RWPE2 (cell line): ENCODE measurements at regions not wholly inside any gene's neighbourhood (a gene's known extent, or its start where the extent isn't known, plus 50 kb on each side); places are given as distances from the start of the nearest gene placed in this dataset.
"Not testable (repeated sequence)": the region's sequence is repeated elsewhere in the genome, so short reads cannot be mapped to it uniquely, and the experiment has no call there.

Source experiments
- ATAC-seq: fragments of 200-7000 bp; cut with Tn5 transposase; 3 replicates; pipeline ENCODE4 v1.9.1; 2021; ENCODE audit warnings: low read depth
- DNase-seq: peaks from one replicate; pipeline ENCODE4 v3.0.0-alpha.2; 2020; ENCODE audit warnings: low spot score
- H3K27ac ChIP-seq: fragments of 450-650 bp; 2 replicates; pipeline ENCODE4 v1.5.1; 2017; ENCODE audit warnings: mild to moderate bottlenecking; ENCODE audit not compliant: poor library complexity, severe bottlenecking
- H3K27me3 ChIP-seq: fragments of 250-450 bp; sonication (Bioruptor Pico); 2 replicates; pipeline ENCODE4 v1.5.1; 2021; ENCODE audit warnings: mild to moderate bottlenecking, moderate library complexity; ENCODE audit not compliant: insufficient read depth, poor library complexity, severe bottlenecking
- H3K36me3 ChIP-seq: fragments of 250-450 bp; sonication (Bioruptor Pico); 2 replicates; pipeline ENCODE4 v1.5.1; 2020; ENCODE audit warnings: low read depth, mild to moderate bottlenecking, moderate library complexity
- H3K4me1 ChIP-seq: fragments of 250-450 bp; sonication (Bioruptor Pico); 2 replicates; pipeline ENCODE4 v1.5.1; 2021; ENCODE audit warnings: mild to moderate bottlenecking, moderate library complexity; ENCODE audit not compliant: insufficient read depth, poor library complexity, severe bottlenecking
- H3K4me3 ChIP-seq: fragments of 250-450 bp; sonication (Bioruptor Pico); 2 replicates; pipeline ENCODE4 v1.5.1; 2021; ENCODE audit warnings: mild to moderate bottlenecking, moderate library complexity; ENCODE audit not compliant: severe bottlenecking
- H3K9me3 ChIP-seq: fragments of 250-450 bp; sonication (Bioruptor Pico); 2 replicates; pipeline ENCODE4 v1.5.1; 2021; ENCODE audit warnings: mild to moderate bottlenecking, moderate library complexity; ENCODE audit not compliant: severe bottlenecking
- TF ChIP-seq, protein P1 (sequence below): fragments of 450-650 bp; IDR thresholded peaks from one replicate; pipeline ENCODE4 v1.5.1; 2017; ENCODE audit warnings: mild to moderate bottlenecking, moderate library complexity; ENCODE audit not compliant: poor library complexity, severe bottlenecking

DNA sequence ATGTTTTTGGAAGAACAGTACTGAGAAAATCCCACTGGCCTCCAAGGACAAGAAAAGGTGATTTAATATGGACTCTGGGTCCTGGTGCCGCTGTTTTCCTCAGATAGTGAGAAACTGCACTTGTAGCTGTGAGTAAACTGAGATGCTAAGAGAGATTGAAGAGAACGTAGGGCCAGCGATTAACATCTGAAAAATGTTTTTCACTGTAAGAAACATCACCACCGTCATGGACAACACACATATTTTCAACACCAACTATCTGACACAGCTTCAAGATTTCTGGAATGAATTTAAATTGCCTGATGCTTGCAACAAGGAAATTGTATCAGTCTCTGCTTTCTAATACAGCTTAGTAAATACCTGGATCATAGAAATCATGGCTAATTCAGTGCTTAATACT lies 158.2 kb upstream of the SMIM31 start:
- ATAC-seq (no peak), DNase-seq (no peak)
- no peaks in the 10 kb centered on the region for H3K4me1 ChIP-seq
- no peaks in the 10 kb centered on the region for H3K36me3 ChIP-seq
- H3K9me3 ChIP-seq: no peaks in the 10 kb centered on the region
- H3K27me3 ChIP-seq: no peaks in the 10 kb centered on the region
- no peak overlapping the region for H3K4me3 ChIP-seq
- TF ChIP-seq, protein P1, sequence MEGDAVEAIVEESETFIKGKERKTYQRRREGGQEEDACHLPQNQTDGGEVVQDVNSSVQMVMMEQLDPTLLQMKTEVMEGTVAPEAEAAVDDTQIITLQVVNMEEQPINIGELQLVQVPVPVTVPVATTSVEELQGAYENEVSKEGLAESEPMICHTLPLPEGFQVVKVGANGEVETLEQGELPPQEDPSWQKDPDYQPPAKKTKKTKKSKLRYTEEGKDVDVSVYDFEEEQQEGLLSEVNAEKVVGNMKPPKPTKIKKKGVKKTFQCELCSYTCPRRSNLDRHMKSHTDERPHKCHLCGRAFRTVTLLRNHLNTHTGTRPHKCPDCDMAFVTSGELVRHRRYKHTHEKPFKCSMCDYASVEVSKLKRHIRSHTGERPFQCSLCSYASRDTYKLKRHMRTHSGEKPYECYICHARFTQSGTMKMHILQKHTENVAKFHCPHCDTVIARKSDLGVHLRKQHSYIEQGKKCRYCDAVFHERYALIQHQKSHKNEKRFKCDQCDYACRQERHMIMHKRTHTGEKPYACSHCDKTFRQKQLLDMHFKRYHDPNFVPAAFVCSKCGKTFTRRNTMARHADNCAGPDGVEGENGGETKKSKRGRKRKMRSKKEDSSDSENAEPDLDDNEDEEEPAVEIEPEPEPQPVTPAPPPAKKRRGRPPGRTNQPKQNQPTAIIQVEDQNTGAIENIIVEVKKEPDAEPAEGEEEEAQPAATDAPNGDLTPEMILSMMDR: no peak
- no peak overlapping the region for H3K27ac ChIP-seq

DNA sequence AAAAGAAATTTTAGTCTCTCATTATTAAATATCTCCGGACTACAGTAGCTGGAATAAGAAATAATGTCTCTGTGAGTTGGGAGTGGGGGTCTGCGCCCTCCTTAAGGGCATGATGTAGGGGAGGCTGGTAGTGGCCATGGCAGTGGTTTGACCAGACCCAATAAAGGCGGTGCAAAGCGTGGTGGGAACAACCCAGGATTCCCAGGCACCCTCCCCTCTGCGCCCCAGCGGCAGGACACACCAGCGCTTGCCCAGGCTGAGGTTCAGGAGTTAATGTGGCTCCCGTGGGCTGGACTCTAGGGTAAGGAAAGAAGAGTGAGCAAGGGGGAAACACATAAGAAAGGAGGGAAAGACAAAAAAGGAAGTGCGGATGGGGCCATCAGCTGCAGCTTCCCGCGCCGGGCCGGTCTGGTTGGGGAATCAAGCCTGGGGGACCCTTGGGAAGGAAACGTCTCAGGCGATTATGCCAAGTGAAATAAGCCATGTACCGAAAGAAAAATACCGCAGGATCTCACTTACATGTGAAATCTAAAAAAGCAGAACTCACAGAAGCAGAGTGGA lies 157.5 kb upstream of the SMIM31 start:
- DNase-seq: no peak
- H3K27ac ChIP-seq: no peak overlapping the region
- no peak overlapping the region for H3K4me3 ChIP-seq
- TF ChIP-seq, protein P1: no peak
- no peaks in the 10 kb centered on the region for H3K4me1 ChIP-seq
- H3K27me3 ChIP-seq: no peaks in the 10 kb centered on the region
- no peaks in the 10 kb centered on the region for H3K9me3 ChIP-seq
- no peak for ATAC-seq
- no peaks in the 10 kb centered on the region for H3K36me3 ChIP-seq

DNA sequence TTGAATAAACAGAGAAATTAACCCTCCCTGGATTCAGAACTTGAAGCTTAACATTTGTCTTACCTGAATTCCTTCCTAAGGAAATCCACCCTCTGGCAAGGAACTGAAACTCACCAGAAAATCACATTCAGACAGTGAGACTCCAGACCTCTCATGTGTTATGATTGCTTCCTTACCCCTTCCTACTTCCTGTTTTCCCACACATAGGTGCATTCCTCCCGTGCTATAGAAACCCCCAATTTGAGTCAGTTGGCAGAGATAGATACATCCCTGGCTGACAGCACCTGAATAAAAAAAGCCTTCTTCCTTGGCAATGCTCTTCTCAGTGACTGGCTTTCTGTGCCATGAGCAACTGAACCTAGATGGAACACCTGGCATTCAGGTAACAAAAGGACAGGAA lies 157.0 kb upstream of the SMIM31 start:
- Histone ChIP-seq H3K4me1 (no peaks in the 10 kb centered on the region), H3K4me3 (no peak overlapping the region), H3K27me3 (no peaks in the 10 kb centered on the region), H3K9me3 (peaks cover 2% of the 10 kb centered on the region), H3K36me3 (no peaks in the 10 kb centered on the region), H3K27ac (no peak overlapping the region)
- ATAC-seq: peak; percentile 42; the same call in 2 of the 3 replicates
- TF ChIP-seq, protein P1: no peak
- DNase-seq: no peak

DNA sequence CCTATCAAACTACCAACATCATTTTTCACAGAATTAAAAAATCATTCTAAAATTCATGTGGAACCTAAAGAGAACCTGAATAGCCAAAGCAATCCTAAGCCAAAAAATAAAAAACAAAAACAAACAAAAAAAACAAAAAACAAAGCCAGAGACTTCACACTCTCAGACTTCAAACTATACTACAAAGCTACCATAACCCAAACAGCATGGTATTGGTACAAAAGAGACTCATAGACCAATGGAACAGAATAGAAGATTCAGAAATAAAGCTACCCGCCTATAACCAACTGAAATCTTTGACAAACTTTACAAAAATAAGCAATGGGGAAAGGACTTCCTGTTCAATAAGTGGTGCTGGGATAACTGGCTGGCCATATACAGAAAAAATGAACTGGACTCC lies 152.3 kb upstream of the SMIM31 start:
- Histone ChIP-seq H3K27ac (no peak overlapping the region), H3K36me3 (no peaks in the 10 kb centered on the region), H3K9me3 (peaks cover 4% of the 10 kb centered on the region), H3K4me3 (no peak overlapping the region), H3K27me3 (no peaks in the 10 kb centered on the region), H3K4me1 (no peaks in the 10 kb centered on the region)
- DNase-seq: no peak
- TF ChIP-seq, protein P1: no peak
- ATAC-seq: no peak

DNA sequence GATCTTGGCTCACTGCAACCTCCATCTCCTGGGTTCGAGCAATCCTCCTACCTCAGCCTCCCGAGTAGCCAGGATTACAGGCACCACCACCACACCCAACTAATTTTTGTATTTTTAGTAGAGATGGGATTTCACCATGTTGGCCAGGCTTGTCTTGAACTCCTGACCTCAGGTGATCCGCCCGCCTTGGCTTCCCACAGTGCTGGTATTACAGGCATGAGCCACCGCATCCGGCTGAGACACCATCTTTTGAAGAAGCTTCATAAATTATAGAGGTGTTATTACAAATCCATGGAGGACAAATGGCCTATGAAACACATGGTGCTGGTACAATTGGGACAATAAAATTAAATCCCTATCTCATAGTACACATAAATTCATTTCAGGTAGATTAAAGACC lies 148.1 kb upstream of the SMIM31 start:
- ATAC-seq, H3K4me1 ChIP-seq, H3K36me3 ChIP-seq, DNase-seq, H3K27ac ChIP-seq, H3K27me3 ChIP-seq, H3K4me3 ChIP-seq, H3K9me3 ChIP-seq: not testable (repeated sequence)
